ENCODE measurements at regions not wholly inside any gene's neighbourhood (a gene's known extent, or its start where the extent isn't known, plus 50 kb on each side); places are given as distances from the start of the nearest gene placed in this dataset.

GRCh38 chr5:10173716-10174115, 76.0 kb downstream of the ATPSCKMT start:
- H3K27me3 ChIP-seq, result no peaks in the 10 kb centered on the region
- no peaks in the 10 kb centered on the region for H3K9me3 ChIP-seq (ENCODE audit: low read depth)
- no peaks in the 10 kb centered on the region for H3K4me1 ChIP-seq (ENCODE audit: low read depth)
- H3K27ac ChIP-seq, result no peak overlapping the region
- no peak for TF ChIP-seq CTCF (IDR thresholded peaks at IDR 0.05; ENCODE audit: low read depth, low read length)
- H3K4me3 ChIP-seq, result no peak overlapping the region
- DNase-seq (ENCODE audit: low read depth in 1 of 2, low spot score in 1 of 2), result no peak
- no peaks in the 10 kb centered on the region for H3K36me3 ChIP-seq

- TF ChIP-seq CTCF (IDR thresholded peaks at IDR 0.05; ENCODE audit: low read depth, low read length), result no peak
- H3K4me1 ChIP-seq (ENCODE audit: low read depth), result no peaks in the 10 kb centered on the region
These were observed 77.4 kb downstream of the ATPSCKMT start for GRCh38 chr5:10172247-10172646.

DNA sequence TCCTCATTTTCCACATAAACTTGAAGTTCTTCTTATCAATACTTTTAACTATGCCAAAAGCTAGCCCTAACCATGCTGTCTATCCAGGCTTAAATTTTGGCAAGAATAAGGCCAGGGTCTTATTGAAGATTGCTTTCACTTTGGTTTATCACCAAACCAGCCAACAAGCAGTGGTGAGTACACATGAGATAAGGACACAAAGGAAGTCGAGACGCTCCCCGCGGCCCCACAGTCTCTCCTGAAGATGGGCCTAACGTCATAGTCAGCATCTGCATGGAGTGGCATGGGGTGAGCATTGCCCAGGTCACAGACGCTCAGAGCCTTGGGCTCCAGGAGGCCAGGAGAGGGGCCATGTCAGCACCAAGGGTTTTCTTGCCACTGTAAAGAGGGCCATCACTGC, 80.3 kb downstream of the ATPSCKMT start:
- H3K27me3 ChIP-seq, result no peaks in the 10 kb centered on the region
- no peak for DNase-seq (ENCODE audit: low read depth in 1 of 2, low spot score in 1 of 2)
- no peak overlapping the region for H3K27ac ChIP-seq
- no peaks in the 10 kb centered on the region for H3K36me3 ChIP-seq
- no peak overlapping the region for H3K4me3 ChIP-seq
- TF ChIP-seq CTCF (IDR thresholded peaks at IDR 0.05; ENCODE audit: low read depth, low read length), result no peak
- H3K9me3 ChIP-seq (ENCODE audit: low read depth), result no peaks in the 10 kb centered on the region
- no peaks in the 10 kb centered on the region for H3K4me1 ChIP-seq (ENCODE audit: low read depth)

More at GRCh38 chr5:10172247-10172646, 77.4 kb downstream of the ATPSCKMT start:
- no peak overlapping the region for H3K27ac ChIP-seq
- H3K4me3 ChIP-seq, result no peak overlapping the region
- H3K27me3 ChIP-seq, result no peaks in the 10 kb centered on the region
- no peaks in the 10 kb centered on the region for H3K36me3 ChIP-seq
- no peak for DNase-seq (ENCODE audit: low read depth in 1 of 2, low spot score in 1 of 2)
- no peaks in the 10 kb centered on the region for H3K9me3 ChIP-seq (ENCODE audit: low read depth)

DNA sequence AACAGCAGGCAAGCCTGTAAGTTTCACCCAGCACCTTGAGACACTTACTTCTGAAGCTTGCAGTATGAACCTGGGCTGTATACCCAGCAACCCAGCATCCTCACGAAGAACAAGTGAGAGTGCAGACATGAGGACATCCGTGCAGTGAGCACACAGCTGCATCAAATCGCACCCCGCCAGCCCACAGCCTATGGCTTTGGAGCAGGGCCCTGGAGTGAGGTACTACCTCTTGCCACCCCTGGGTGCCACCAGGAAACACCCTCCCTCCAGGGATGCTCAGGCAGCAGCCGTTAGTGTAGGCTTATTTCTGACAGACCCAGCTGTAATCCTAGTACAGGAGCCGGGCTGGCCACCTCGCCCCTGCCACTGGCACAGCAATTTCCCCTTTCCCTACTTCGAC, 81.4 kb downstream of the ATPSCKMT start:
- no peaks in the 10 kb centered on the region for H3K36me3 ChIP-seq
- H3K27me3 ChIP-seq, result no peaks in the 10 kb centered on the region
- no peaks in the 10 kb centered on the region for H3K4me1 ChIP-seq (ENCODE audit: low read depth)
- H3K27ac ChIP-seq, result no peak overlapping the region
- no peak for DNase-seq (ENCODE audit: low read depth in 1 of 2, low spot score in 1 of 2)
- no peak overlapping the region for H3K4me3 ChIP-seq
- no peaks in the 10 kb centered on the region for H3K9me3 ChIP-seq (ENCODE audit: low read depth)
- TF ChIP-seq CTCF (IDR thresholded peaks at IDR 0.05; ENCODE audit: low read depth, low read length), result no peak

DNA sequence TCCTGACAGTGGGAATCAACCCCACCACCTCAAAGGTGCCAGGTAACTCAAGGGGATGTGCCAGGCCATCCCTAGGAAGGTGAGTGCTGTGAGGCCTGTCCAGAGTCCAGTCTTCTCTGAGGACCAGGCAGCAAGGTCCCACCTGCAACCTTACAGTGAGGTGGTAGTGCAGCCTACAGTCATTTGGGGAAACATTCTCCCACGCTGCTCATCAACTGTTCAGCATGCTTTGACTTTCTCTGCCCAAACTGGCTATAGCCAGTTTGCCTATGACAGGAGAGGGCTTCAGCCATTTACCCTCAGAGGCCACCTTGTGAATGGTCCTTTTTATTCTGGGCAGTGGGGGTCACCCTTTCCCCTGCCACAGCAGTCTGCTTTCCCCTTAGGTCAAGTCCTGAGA, 81.9 kb downstream of the ATPSCKMT start:
- Histone ChIP-seq H3K27ac (no peak overlapping the region), H3K36me3 (no peaks in the 10 kb centered on the region), H3K4me1 (ENCODE audit: low read depth) (peaks cover under 1% of the 10 kb centered on the region), H3K27me3 (no peaks in the 10 kb centered on the region), H3K4me3 (no peak overlapping the region), H3K9me3 (ENCODE audit: low read depth) (no peaks in the 10 kb centered on the region)
- no peak for DNase-seq (ENCODE audit: low read depth in 1 of 2, low spot score in 1 of 2)
- TF ChIP-seq CTCF (IDR thresholded peaks at IDR 0.05; ENCODE audit: low read depth, low read length), result no peak

- no peak for DNase-seq (ENCODE audit: low read depth in 1 of 2, low spot score in 1 of 2)
- Histone ChIP-seq H3K4me3 (no peak overlapping the region), H3K9me3 (ENCODE audit: low read depth) (no peaks in the 10 kb centered on the region), H3K27ac (no peak overlapping the region), H3K27me3 (no peaks in the 10 kb centered on the region), H3K4me1 (ENCODE audit: low read depth) (peaks cover 15% of the 10 kb centered on the region), H3K36me3 (no peaks in the 10 kb centered on the region)
- TF ChIP-seq CTCF (IDR thresholded peaks at IDR 0.05; ENCODE audit: low read depth, low read length), result no peak
These were observed 83.3 kb downstream of the ATPSCKMT start for GRCh38 chr5:10166392-10166791.

All from cardiac muscle cell (in vitro differentiated cells and primary cell).